Keratinocyte (primary cell): ENCODE measurements at regions not wholly inside any gene's neighbourhood (a gene's known extent, or its start where the extent isn't known, plus 50 kb on each side); places are given as distances from the start of the nearest gene placed in this dataset.

Experiments used
- DNase-seq: peaks from one replicate; pipeline ENCODE4 v3.0.0-alpha.2; 2011; ENCODE audit warnings: low read depth, missing footprints, low spot score
- FAIRE-seq: peaks from 2 replicates; lab custom pipeline; 2011; peaks lifted over from hg19 to GRCh38; lab: Jason Lieb, UNC
- H2AFZ ChIP-seq: 2 replicates; pipeline ENCODE4 v1.6.0; 2012; ENCODE audit warnings: low read length, control low read depth, inconsistent platforms; ENCODE audit not compliant: control insufficient read depth
- H3K27ac ChIP-seq: 2 replicates; pipeline ENCODE4 v1.5.1; 2011; ENCODE audit warnings: low read length; ENCODE audit not compliant: control insufficient read depth, insufficient read depth
- H3K27me3 ChIP-seq: 3 replicates; pipeline ENCODE4 v1.6.0; 2011; ENCODE audit warnings: low read length; ENCODE audit not compliant: control insufficient read depth, insufficient read depth; ENCODE audit errors: extremely low read depth
- H3K36me3 ChIP-seq, 2 experiments: 2 replicates in 1 of 2; 3 replicates in 1 of 2; pipeline ENCODE4 v1.5.1; 2011; ENCODE audit warnings: low read length in 2 of 2, mild to moderate bottlenecking in 1 of 2; ENCODE audit not compliant: control insufficient read depth in 2 of 2, insufficient read depth in 2 of 2; ENCODE audit errors: extremely low read depth in 1 of 2
- H3K4me1 ChIP-seq: 3 replicates; pipeline ENCODE4 v1.5.1; 2011; ENCODE audit warnings: low read length; ENCODE audit not compliant: control insufficient read depth, insufficient read depth; ENCODE audit errors: extremely low read depth
- H3K4me2 ChIP-seq: 3 replicates; pipeline ENCODE4 v1.6.0; 2011; ENCODE audit warnings: low read depth, low read length; ENCODE audit not compliant: control insufficient read depth, insufficient read depth; ENCODE audit errors: extremely low read depth
- H3K4me3 ChIP-seq, 3 experiments: fragments of 200-600 bp in 1 of 3; sonication (generic) in 1 of 3; 2 replicates in 2 of 3; 3 replicates in 1 of 3; pipeline ENCODE4 v1.5.1; 2011 to 2016; ENCODE audit warnings: low read length in 3 of 3, mild to moderate bottlenecking in 3 of 3, control low read depth in 2 of 3, inconsistent platforms in 1 of 3, low read depth in 1 of 3, mixed read lengths in 1 of 3, mixed run types in 1 of 3, moderate library complexity in 1 of 3; ENCODE audit not compliant: control insufficient read depth in 2 of 3, insufficient read depth in 2 of 3; ENCODE audit errors: extremely low read depth in 1 of 3
- H3K79me2 ChIP-seq: 2 replicates; pipeline ENCODE4 v1.6.0; 2012; ENCODE audit warnings: low read length; ENCODE audit not compliant: control insufficient read depth, insufficient read depth
- H3K9ac ChIP-seq: 3 replicates; pipeline ENCODE4 v1.6.0; 2011; ENCODE audit warnings: low read length; ENCODE audit not compliant: control insufficient read depth, insufficient read depth; ENCODE audit errors: extremely low read depth
- H3K9me1 ChIP-seq: 3 replicates; pipeline ENCODE4 v1.6.0; 2011; ENCODE audit warnings: low read length; ENCODE audit not compliant: control insufficient read depth, insufficient read depth; ENCODE audit errors: extremely low read depth
- H3K9me3 ChIP-seq: 2 replicates; pipeline ENCODE4 v1.5.1; 2012; ENCODE audit warnings: low read depth, low read length; ENCODE audit not compliant: control insufficient read depth
- H4K20me1 ChIP-seq: 3 replicates; pipeline ENCODE4 v1.6.0; 2011; ENCODE audit warnings: low read length; ENCODE audit not compliant: control insufficient read depth, insufficient read depth; ENCODE audit errors: extremely low read depth
- EZH2 ChIP-seq: IDR thresholded peaks from one replicate; pipeline ENCODE4 v1.6.1; 2012; ENCODE audit warnings: inconsistent platforms, mild to moderate bottlenecking, low read length, moderate library complexity
- dilution Hi-C: fragments of 300-500 bp; cut with MboI; formaldehyde crosslinking; loops from one replicate; pipeline ENCODE4 v1.7.0; 2020; ENCODE audit warnings: low sequenced_read_pairs; ENCODE audit not compliant: extremely low pct_ligation_motif_present
- TF ChIP-seq, protein P1 (sequence below), 3 experiments: IDR thresholded peaks in 1 of 3; conservative IDR thresholded peaks in 1 of 3; optimal IDR thresholded peaks in 1 of 3; 2 replicates in 2 of 3; 3 replicates in 1 of 3; pipeline versions ENCODE3 to v1.5.1; 2011; ENCODE audit warnings: low read length in 3 of 3, mild to moderate bottlenecking in 3 of 3, moderate library complexity in 2 of 3, control low read depth in 1 of 3, inconsistent platforms in 1 of 3; ENCODE audit not compliant: insufficient read depth in 2 of 3; ENCODE audit errors: extremely low read depth in 1 of 3

GRCh38 chr3:3689601-3690375, 109.4 kb upstream of the LRRN1 start:
- dilution Hi-C loops, result no loop called here
- no peaks in the 10 kb centered on the region for H3K9me3 ChIP-seq
- H3K4me3 ChIP-seq, result no peak overlapping the region
- no peak overlapping the region for H3K9ac ChIP-seq
- H3K27me3 ChIP-seq, result no peaks in the 10 kb centered on the region
- no peaks in the 10 kb centered on the region for H3K9me1 ChIP-seq
- H4K20me1 ChIP-seq, result no peaks in the 10 kb centered on the region
- no peak for TF ChIP-seq EZH2
- TF ChIP-seq, protein P1, sequence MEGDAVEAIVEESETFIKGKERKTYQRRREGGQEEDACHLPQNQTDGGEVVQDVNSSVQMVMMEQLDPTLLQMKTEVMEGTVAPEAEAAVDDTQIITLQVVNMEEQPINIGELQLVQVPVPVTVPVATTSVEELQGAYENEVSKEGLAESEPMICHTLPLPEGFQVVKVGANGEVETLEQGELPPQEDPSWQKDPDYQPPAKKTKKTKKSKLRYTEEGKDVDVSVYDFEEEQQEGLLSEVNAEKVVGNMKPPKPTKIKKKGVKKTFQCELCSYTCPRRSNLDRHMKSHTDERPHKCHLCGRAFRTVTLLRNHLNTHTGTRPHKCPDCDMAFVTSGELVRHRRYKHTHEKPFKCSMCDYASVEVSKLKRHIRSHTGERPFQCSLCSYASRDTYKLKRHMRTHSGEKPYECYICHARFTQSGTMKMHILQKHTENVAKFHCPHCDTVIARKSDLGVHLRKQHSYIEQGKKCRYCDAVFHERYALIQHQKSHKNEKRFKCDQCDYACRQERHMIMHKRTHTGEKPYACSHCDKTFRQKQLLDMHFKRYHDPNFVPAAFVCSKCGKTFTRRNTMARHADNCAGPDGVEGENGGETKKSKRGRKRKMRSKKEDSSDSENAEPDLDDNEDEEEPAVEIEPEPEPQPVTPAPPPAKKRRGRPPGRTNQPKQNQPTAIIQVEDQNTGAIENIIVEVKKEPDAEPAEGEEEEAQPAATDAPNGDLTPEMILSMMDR (optimal IDR thresholded peaks at IDR 0.05 in 1 of 3, IDR thresholded peaks at IDR 0.05 in 1 of 3, conservative IDR thresholded peaks at IDR 0.05 in 1 of 3; ENCODE audit: extremely low read depth in 1 of 3, insufficient read depth in 2 of 3, low read length in 3 of 3), result no peak
- FAIRE-seq (no peak), DNase-seq (no peak)
- H3K4me1 ChIP-seq, result no peaks in the 10 kb centered on the region
- no peaks in the 10 kb centered on the region for H3K36me3 ChIP-seq
- H2AFZ ChIP-seq, result no peak overlapping the region
- no peaks in the 10 kb centered on the region for H3K79me2 ChIP-seq
- H3K4me2 ChIP-seq, result no peak overlapping the region
- H3K27ac ChIP-seq, result no peak overlapping the region

GRCh38 chr3:3686907-3687648, 112.2 kb upstream of the LRRN1 start:
- no peaks in the 10 kb centered on the region for H3K4me1 ChIP-seq
- no peak overlapping the region for H3K27ac ChIP-seq
- no peak for TF ChIP-seq EZH2
- TF ChIP-seq, protein P1 (optimal IDR thresholded peaks at IDR 0.05 in 1 of 3, IDR thresholded peaks at IDR 0.05 in 1 of 3, conservative IDR thresholded peaks at IDR 0.05 in 1 of 3; ENCODE audit: extremely low read depth in 1 of 3, insufficient read depth in 2 of 3, low read length in 3 of 3), result no peak
- no peaks in the 10 kb centered on the region for H3K9me3 ChIP-seq
- no peak overlapping the region for H3K4me3 ChIP-seq
- no peak overlapping the region for H3K4me2 ChIP-seq
- DNase-seq (no peak), FAIRE-seq (no peak)
- no peak overlapping the region for H2AFZ ChIP-seq
- H3K9ac ChIP-seq, result no peak overlapping the region
- no peaks in the 10 kb centered on the region for H3K27me3 ChIP-seq
- no peaks in the 10 kb centered on the region for H4K20me1 ChIP-seq
- dilution Hi-C loops, result no loop called here
- H3K79me2 ChIP-seq, result no peaks in the 10 kb centered on the region
- no peaks in the 10 kb centered on the region for H3K36me3 ChIP-seq
- no peaks in the 10 kb centered on the region for H3K9me1 ChIP-seq
